Suppressor macrophage treated with lipopolysaccharide for 4 hours (primary cell): ENCODE measurements at regions not wholly inside any gene's neighbourhood (a gene's known extent, or its start where the extent isn't known, plus 50 kb on each side); places are given as distances from the start of the nearest gene placed in this dataset.

Experiments used
- DNase-seq: peaks from one replicate; pipeline ENCODE4 v3.0.0-alpha.2; 2020

- no peak for DNase-seq
Measured at GRCh38 chr18:22628795-22629510, 211.2 kb upstream of the CTAGE1 start.

GRCh38 chr18:22630980-22631379 lies 213.3 kb upstream of the CTAGE1 start:
- no peak for DNase-seq

- no peak for DNase-seq
Measured at GRCh38 chr18:22632191-22632590, 214.5 kb upstream of the CTAGE1 start.

GRCh38 chr18:22634464-22634863 lies 216.7 kb upstream of the CTAGE1 start:
- DNase-seq, result no peak

- no peak for DNase-seq
Measured at GRCh38 chr18:22637787-22638186, 220.1 kb upstream of the CTAGE1 start.

- no peak for DNase-seq
Measured at GRCh38 chr18:22639026-22639463, 221.3 kb upstream of the CTAGE1 start.

- DNase-seq, result no peak
Measured at GRCh38 chr18:22639561-22639960, 221.8 kb upstream of the CTAGE1 start.

- no peak for DNase-seq
Measured at GRCh38 chr18:22640281-22640842, 222.6 kb upstream of the CTAGE1 start.

- no peak for DNase-seq
Measured at GRCh38 chr18:22641958-22642357, 224.2 kb upstream of the CTAGE1 start.

GRCh38 chr18:22643731-22644130 lies 226.0 kb upstream of the CTAGE1 start:
- no peak for DNase-seq

- DNase-seq, result no peak
Measured at GRCh38 chr18:22650247-22650646, 232.5 kb upstream of the CTAGE1 start.

GRCh38 chr18:22657619-22658018 lies 239.9 kb upstream of the CTAGE1 start:
- no peak for DNase-seq

- DNase-seq, result no peak
Measured at GRCh38 chr18:22658318-22658717, 240.6 kb upstream of the CTAGE1 start.

- DNase-seq, result no peak
Measured at GRCh38 chr18:22663378-22663777, 245.7 kb upstream of the CTAGE1 start.

GRCh38 chr18:22666411-22666940 lies 248.8 kb upstream of the CTAGE1 start:
- no peak for DNase-seq

GRCh38 chr18:22667156-22667555 lies 249.4 kb upstream of the CTAGE1 start:
- no peak for DNase-seq

GRCh38 chr18:22667616-22668422 lies 250.1 kb upstream of the CTAGE1 start:
- no peak for DNase-seq

GRCh38 chr18:22668496-22668895 lies 250.8 kb upstream of the CTAGE1 start:
- DNase-seq, result no peak

GRCh38 chr18:22670914-22671313 lies 253.2 kb upstream of the CTAGE1 start:
- DNase-seq, result no peak

- DNase-seq, result no peak
Measured at GRCh38 chr18:22673182-22673862, 255.6 kb upstream of the CTAGE1 start.

GRCh38 chr18:22674272-22674671 lies 256.6 kb upstream of the CTAGE1 start:
- DNase-seq, result peak; percentile 37

GRCh38 chr18:22675006-22675405 lies 257.3 kb upstream of the CTAGE1 start:
- no peak for DNase-seq

GRCh38 chr18:22676423-22676822 lies 256.7 kb upstream of the RBBP8 start:
- no peak for DNase-seq
